ENCODE measurements at regions not wholly inside any gene's neighbourhood (a gene's known extent, or its start where the extent isn't known, plus 50 kb on each side); places are given as distances from the start of the nearest gene placed in this dataset.

GRCh38 chr3:117526470-117527079 lies 817.0 kb downstream of the TUSC7 start:
- Histone ChIP-seq H3K4ac (replicated peaks; ENCODE audit: insufficient read length, low read depth, low read length) (no peak overlapping the region), H2AFZ (ENCODE audit: low read length) (peak overlapping the region; percentile 86; the same call in 1 of the 2 replicates), H4K20me1 (replicated peaks in 1 of 2; ENCODE audit: control insufficient read depth in 1 of 2, insufficient read depth in 2 of 2, low read length in 2 of 2) (no peaks in the 10 kb centered on the region), H3K23ac (ENCODE audit: insufficient read length) (no peak overlapping the region), H3K27me3 (replicated peaks in 1 of 4; ENCODE audit: control insufficient read depth in 3 of 4, extremely low read depth in 1 of 4, insufficient read depth in 3 of 4, low read length in 3 of 4) (no peaks in the 10 kb centered on the region; a peak in 1 of 7 replicates), H3K4me1 (replicated peaks in 1 of 4; ENCODE audit: control insufficient read depth in 3 of 4, insufficient read depth in 4 of 4, low read length in 3 of 4) (no peaks in the 10 kb centered on the region), H3K36me3 (ENCODE audit: control insufficient read depth in 2 of 4, insufficient read depth in 4 of 4, low read length in 3 of 4) (no peaks in the 10 kb centered on the region), H3K4me3 (ENCODE audit: extremely low read depth in 1 of 4, insufficient read depth in 2 of 4, low read depth in 3 of 4, low read length in 4 of 4) (no peak overlapping the region), H3K9ac (replicated peaks in 1 of 4; ENCODE audit: extremely low read depth in 1 of 4, low read depth in 3 of 4, low read length in 3 of 4) (no peak overlapping the region), H3K14ac (ENCODE audit: insufficient read length) (no peak overlapping the region), H3K27ac (ENCODE audit: low read depth, low read length) (no peak overlapping the region), H3K79me1 (ENCODE audit: low read depth, low read length) (no peaks in the 10 kb centered on the region), H2BK5ac (ENCODE audit: low read depth, low read length) (no peak overlapping the region), H4K8ac (ENCODE audit: extremely low read depth, insufficient read depth, low read length) (no peak overlapping the region), H3K56ac (replicated peaks; ENCODE audit: insufficient read length, low read depth, low read length) (no peak overlapping the region), H2BK120ac (replicated peaks; ENCODE audit: low read depth, low read length) (no peak overlapping the region), H2BK12ac (ENCODE audit: low read depth, low read length) (no peak overlapping the region), H3K79me2 (ENCODE audit: control insufficient read depth in 1 of 2, insufficient read depth in 2 of 2, low read length in 2 of 2) (no peaks in the 10 kb centered on the region), H4K5ac (ENCODE audit: insufficient read length, low read depth, low read length) (no peak overlapping the region), H2AK5ac (ENCODE audit: low read depth, low read length) (no peak overlapping the region), H4K91ac (replicated peaks; ENCODE audit: insufficient read length, low read length) (no peak overlapping the region), H3K18ac (ENCODE audit: extremely low read depth, low read length) (no peak overlapping the region), H2BK20ac (ENCODE audit: low read length) (no peak overlapping the region), H2BK15ac (ENCODE audit: low read length) (no peak overlapping the region), H3K4me2 (ENCODE audit: insufficient read depth in 1 of 2, low read depth in 2 of 2, low read length in 2 of 2) (no peak overlapping the region), H3K9me3 (ENCODE audit: insufficient read depth in 2 of 2, low read depth in 1 of 2, low read length in 1 of 2) (no peaks in the 10 kb centered on the region), H3K23me2 (ENCODE audit: low read depth, low read length) (no peaks in the 10 kb centered on the region)
- WGBS, 2 experiments (ENCODE audit: extremely low coverage in 1 of 2, insufficient coverage in 1 of 2, insufficient read length in 1 of 2, insufficient replicate concordance in 2 of 2, low coverage in 1 of 2, low lambda C conversion rate in 2 of 2, missing lambda C conversion rate in 1 of 2) = 68% methylated on average over 3 of the region's 3 CpGs; no CpG with 5 or more reads in 1 of the 2 experiments
- POLR2A ChIA-PET (ENCODE audit: partially characterized antibody) = no interaction called here
- DNase-seq (ENCODE audit: low read depth in 1 of 2, low spot score in 2 of 2) (no peak), FAIRE-seq (peak; percentile 84)
- CTCF ChIA-PET (ENCODE audit: partially characterized antibody) = interaction anchor here (0.7 to 2.2 kb wide), 19 partner anchors 8 to 709 kb away, joined by 3 to 13 read pairs (median 4); no protein-coding TSS in a partner anchor
- TF ChIP-seq RAD21 (IDR thresholded peaks at IDR 0.05 in 1 of 2, conservative IDR thresholded peaks at IDR 0.05 in 1 of 2; ENCODE audit: low read depth in 2 of 2, low read length in 2 of 2) = peak; percentile 73 to 75
- TF ChIP-seq PHF8 (conservative IDR thresholded peaks at IDR 0.05; ENCODE audit: low read depth, low read length) = no peak
- TF ChIP-seq, protein P1, sequence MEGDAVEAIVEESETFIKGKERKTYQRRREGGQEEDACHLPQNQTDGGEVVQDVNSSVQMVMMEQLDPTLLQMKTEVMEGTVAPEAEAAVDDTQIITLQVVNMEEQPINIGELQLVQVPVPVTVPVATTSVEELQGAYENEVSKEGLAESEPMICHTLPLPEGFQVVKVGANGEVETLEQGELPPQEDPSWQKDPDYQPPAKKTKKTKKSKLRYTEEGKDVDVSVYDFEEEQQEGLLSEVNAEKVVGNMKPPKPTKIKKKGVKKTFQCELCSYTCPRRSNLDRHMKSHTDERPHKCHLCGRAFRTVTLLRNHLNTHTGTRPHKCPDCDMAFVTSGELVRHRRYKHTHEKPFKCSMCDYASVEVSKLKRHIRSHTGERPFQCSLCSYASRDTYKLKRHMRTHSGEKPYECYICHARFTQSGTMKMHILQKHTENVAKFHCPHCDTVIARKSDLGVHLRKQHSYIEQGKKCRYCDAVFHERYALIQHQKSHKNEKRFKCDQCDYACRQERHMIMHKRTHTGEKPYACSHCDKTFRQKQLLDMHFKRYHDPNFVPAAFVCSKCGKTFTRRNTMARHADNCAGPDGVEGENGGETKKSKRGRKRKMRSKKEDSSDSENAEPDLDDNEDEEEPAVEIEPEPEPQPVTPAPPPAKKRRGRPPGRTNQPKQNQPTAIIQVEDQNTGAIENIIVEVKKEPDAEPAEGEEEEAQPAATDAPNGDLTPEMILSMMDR (IDR thresholded peaks at IDR 0.05; ENCODE audit: control extremely low read depth in 1 of 3, insufficient read depth in 1 of 3, low read depth in 1 of 3, low read length in 3 of 3) = peak in 2 of 3 experiments; percentile 45 to 46; a peak in 2 of 4 replicates
- TF ChIP-seq YY1 (IDR thresholded peaks at IDR 0.05; ENCODE audit: low read depth, low read length) = 0 out of 2 replicates have a peak, but pooled peaks have one; percentile 17
